ENCODE measurements at regions not wholly inside any gene's neighbourhood (a gene's known extent, or its start where the extent isn't known, plus 50 kb on each side); places are given as distances from the start of the nearest gene placed in this dataset.

GRCh38 chr2:157043786-157044185 is 213.7 kb upstream of the GALNT5 start:
- no peak for DNase-seq
- H3K36me3 ChIP-seq (ENCODE audit: low read depth), result no peaks in the 10 kb centered on the region
- ATAC-seq, result no peak
- no peaks in the 10 kb centered on the region for H3K9me3 ChIP-seq
- no peaks in the 10 kb centered on the region for H3K4me1 ChIP-seq (ENCODE audit: low read depth)
- no peak overlapping the region for H3K4me3 ChIP-seq
- TF ChIP-seq CTCF (IDR thresholded peaks at IDR 0.05), result no peak
- intact Hi-C loops (cut with DNase I, micrococcal nuclease), result no loop called here

DNA sequence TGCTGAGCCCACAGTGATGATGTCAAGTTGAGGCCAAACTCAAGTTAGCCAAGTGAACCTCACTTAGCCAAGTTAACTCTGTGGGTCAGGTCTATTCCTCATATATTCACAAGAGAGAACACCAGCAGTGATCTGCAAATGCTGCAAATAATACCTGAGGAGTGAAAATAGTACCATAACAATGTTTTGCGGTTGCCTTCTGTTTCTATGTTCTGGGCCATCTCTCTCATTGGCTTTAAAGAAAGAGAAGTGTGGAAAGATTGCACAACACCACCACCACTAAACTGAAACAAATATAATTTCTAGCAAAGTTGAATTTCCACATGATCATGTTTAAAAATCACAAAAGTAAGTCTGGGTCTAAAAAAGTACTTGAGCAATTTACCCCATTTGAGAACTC is 211.1 kb upstream of the GALNT5 start:
- intact Hi-C loops (cut with DNase I, micrococcal nuclease), result no loop called here
- no peak for TF ChIP-seq CTCF (IDR thresholded peaks at IDR 0.05)
- Histone ChIP-seq H3K36me3 (ENCODE audit: low read depth) (no peaks in the 10 kb centered on the region), H3K9me3 (no peaks in the 10 kb centered on the region), H3K4me1 (ENCODE audit: low read depth) (no peaks in the 10 kb centered on the region), H3K4me3 (no peak overlapping the region)
- no peak for DNase-seq
- ATAC-seq, result no peak

DNA sequence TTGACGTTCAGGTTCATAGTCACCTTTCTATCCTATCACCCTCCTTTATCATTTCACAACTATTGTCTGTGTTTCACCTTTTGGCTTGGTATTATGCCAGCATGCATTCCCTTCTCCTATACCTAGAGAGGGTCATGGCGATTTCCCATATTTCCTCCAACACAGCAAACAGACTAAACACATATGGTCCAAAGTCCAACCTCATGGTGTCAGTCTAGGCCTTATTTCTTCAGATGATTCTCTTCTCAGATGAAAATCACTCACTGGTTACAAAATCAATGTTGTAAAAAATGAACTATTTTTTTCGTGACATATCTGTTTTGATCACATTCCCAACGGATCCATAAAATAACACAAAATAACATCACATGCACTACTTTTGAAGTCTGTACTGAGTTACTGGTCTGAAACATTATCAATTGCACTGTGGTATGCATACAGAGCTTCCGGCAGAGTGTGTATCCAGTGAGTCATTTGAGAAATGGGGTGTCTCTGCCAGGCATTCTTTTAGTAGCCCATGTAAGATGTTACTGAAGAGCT is 204.8 kb upstream of the GALNT5 start:
- TF ChIP-seq CTCF (IDR thresholded peaks at IDR 0.05), result no peak
- Histone ChIP-seq H3K9me3 (no peaks in the 10 kb centered on the region), H3K4me1 (ENCODE audit: low read depth) (no peaks in the 10 kb centered on the region), H3K4me3 (no peak overlapping the region), H3K36me3 (ENCODE audit: low read depth) (no peaks in the 10 kb centered on the region)
- DNase-seq (peak in 1 of 3 donors; percentile 3), ATAC-seq (peak; percentile 53)
- intact Hi-C loops (cut with DNase I, micrococcal nuclease), result no loop called here

GRCh38 chr2:157053876-157054275 is 203.6 kb upstream of the GALNT5 start:
- no peaks in the 10 kb centered on the region for H3K9me3 ChIP-seq
- ATAC-seq (no peak), DNase-seq (no peak)
- H3K4me1 ChIP-seq (ENCODE audit: low read depth), result no peaks in the 10 kb centered on the region
- intact Hi-C loops (cut with DNase I, micrococcal nuclease), result no loop called here
- H3K36me3 ChIP-seq (ENCODE audit: low read depth), result no peaks in the 10 kb centered on the region
- no peak for TF ChIP-seq CTCF (IDR thresholded peaks at IDR 0.05)
- H3K4me3 ChIP-seq, result no peak overlapping the region

- Histone ChIP-seq H3K4me1 (ENCODE audit: low read depth) (no peaks in the 10 kb centered on the region), H3K36me3 (ENCODE audit: low read depth) (no peaks in the 10 kb centered on the region), H3K4me3 (no peak overlapping the region), H3K9me3 (no peaks in the 10 kb centered on the region)
- TF ChIP-seq CTCF (IDR thresholded peaks at IDR 0.05), result peak; percentile 7
- ATAC-seq (no peak), DNase-seq (peak in 1 of 3 donors; percentile 37)
- intact Hi-C loops (cut with DNase I, micrococcal nuclease), result no loop called here
Observed at GRCh38 chr2:157055660-157056199, 201.8 kb upstream of the GALNT5 start.
